ENCODE measurements at regions not wholly inside any gene's neighbourhood (a gene's known extent, or its start where the extent isn't known, plus 50 kb on each side); places are given as distances from the start of the nearest gene placed in this dataset.
A peak's percentile ranks its signal among the peaks of the same experiment; 100 is the strongest.

DNA sequence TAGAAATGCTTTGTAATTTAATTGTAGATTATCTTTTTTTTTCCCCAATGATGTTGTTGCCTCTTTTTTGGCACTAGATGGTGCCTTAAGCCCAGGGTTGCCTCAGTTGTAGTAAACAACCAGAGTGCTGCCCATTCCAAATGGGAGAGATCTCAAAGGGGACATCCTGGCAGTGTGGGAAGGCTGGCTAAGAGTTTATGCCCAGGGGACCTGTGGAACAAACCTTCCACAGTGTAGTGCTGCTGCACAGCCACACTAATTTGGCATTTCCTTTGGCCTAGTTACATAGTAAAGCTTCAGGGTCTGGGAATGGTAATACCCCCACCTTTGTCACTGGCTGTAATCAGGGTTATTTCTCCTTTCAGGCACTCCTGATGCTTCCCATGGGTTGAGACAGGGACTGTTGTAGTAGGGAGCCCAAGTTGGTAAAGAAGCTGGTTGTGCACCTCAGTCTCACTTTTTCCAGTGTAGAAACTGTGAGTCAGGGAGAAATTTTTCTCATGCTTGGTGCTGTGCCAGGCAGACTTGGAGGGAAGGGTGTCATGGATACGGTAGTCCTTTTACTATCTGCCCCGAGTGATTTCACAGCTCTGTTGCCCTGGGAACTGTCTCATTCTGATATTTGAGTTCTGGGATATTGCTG, 177.8 kb upstream of the ECI2 start:
- DNase-seq: no peak

DNA sequence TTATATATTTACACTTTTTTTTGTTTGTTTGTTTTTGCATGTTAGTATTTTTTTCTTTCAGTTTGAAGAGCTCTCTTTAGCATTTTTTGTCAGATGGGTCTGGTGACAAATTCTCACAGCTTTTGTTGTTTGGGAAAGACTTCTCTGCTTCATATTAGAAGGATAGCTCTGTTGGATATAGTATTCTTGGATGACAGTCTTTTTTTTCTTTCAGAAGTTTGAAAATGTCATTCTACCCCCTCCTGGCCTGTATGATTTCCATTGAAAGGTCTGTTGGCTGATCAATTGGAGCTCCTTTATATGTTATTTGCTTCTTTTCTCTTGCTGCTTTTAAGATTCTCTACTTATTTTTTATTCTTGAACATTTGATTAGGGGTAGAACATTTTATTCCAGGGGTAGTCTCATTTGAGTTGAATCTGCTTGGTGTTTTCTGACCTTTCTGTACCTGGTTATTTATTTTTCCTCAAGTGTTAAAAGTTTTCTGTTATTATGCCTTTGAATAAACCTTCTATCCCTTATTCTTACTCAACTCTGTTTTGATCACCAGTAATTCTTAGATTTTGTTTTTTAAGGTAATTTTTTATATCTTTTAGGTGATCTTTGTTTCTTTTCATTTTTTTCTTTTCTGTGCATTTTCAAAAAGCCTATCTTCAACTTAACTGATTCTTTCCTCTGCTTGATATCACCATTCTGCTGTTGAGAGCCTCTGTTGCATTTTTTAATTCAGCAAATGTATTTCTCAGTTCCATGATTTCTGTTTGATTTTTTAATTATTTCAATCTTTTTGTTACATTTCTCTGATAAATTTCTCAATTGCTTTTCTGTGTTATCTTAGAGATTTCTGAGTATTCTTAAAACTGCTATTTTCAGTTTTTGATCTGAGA, 176.8 kb upstream of the ECI2 start:
- no peak for DNase-seq

DNA sequence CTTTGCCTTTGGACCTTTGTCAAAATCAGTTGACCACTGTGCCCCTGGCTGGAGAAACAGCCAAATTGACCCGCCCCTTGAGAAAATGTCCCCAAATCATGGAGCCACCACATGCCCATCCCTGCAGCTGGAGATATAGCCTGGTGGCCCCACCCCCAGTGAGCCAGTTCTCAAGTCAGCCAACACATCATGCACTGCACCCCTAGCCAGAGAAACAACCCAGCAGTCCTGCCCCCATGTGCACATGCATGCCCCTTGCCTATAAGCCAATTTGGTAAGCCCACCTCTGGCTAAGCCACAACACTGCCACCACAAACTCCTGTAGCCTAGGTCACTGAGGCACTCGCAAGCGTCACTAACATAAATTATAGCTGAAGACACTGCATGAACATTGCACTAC, 174.2 kb upstream of the ECI2 start:
- DNase-seq: no peak

DNA sequence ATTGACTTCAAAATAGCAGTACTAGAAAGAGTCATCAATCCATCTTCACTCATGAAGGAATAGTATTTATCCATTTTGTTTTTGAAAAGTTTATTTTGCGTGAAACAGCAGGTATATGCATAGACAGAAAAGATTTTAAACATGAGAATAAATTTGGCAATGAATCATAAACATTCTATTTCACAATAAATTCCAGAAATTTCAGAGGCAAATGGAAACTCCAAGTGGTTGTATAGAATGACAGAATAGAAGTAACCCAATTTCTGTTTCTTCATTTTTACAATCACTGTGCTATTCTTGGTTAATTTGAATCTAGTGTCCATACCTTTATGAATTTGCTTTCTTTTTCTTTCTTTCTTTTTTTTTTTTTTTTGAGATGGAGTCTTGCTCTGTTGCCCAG, 173.0 kb upstream of the ECI2 start:
- no peak for DNase-seq

DNA sequence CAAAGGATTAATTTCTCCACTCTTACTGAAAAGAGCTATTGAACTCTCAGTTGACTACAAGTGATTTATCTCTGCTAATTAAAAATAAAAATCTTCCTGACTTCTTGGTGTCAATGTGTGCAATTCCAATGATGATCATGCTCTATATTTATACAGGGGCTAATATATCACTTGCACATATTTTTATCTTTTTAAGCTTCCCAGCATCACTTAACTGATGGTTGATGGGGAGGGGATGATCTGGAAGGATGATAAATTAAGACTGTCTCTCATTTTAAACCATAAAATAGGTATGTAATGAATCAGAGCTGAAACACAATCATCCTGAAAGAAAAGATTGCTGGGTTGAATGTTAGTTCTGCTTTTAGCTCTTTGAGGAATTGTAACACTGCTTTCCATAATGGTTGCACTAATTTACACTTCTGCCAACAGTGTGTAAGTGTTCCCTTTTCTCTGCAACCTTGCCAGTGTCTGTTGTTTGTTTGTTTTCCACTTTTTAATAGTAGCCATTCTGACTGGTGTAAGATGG, 169.6 kb upstream of the ECI2 start:
- DNase-seq: no peak

DNA sequence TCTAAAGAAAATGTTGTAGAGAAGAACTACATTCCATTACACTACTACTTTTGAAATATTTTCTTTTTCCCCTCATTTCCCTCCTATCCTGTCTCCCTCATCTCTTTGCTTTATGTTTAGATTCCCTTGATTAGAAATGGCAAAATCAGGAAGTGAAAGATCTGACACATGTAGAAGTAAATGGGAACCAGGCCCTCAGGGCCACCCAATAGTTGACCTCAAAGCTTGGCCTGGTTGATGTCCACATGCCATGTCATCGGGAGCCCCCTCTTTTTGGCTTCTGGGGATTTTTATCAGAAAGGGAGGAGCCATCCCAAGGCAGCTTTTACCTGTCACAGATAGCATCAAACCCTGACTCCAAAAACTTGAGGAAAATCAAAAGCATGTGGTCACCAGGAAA, 168.3 kb upstream of the ECI2 start:
- no peak for DNase-seq

DNA sequence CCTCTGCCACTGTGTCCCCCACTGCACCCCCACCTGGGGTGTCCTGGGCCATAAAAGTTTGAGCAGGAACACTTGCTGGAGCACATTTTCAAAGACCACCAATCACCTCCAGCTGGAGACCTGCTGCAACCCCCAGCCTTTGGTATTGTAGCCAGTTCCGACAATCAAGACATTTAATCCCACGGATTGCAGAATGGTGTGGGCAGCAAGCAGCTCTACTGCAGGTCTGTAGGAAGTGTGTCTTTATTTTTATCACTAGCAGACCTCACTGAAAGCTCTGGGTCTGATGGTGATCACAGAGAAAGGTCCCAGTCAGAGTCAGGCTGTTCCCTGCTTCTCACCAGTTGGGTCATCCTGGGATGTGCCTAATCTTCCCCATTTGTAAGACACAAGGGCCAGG, 167.1 kb upstream of the ECI2 start:
- no peak for DNase-seq

DNA sequence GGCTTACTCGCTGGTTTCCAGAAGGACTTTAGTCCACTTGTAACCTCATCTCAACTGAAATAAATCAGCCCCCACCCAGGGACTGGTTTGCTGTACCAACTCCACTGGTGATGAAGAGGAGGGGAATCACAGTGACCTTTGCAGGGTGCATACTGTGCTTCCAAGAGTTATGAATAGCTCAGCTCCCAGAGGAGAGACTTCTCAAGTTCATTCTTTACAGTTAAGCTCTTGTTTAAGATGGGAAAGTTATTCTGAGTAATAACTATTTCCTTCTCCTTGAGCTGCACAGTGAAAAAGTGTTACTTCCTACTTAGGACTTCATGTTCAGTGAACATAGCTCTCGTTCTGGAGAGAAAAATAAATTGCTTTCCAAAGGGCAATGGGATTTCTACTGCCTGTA, 166.5 kb upstream of the ECI2 start:
- DNase-seq: no peak

DNA sequence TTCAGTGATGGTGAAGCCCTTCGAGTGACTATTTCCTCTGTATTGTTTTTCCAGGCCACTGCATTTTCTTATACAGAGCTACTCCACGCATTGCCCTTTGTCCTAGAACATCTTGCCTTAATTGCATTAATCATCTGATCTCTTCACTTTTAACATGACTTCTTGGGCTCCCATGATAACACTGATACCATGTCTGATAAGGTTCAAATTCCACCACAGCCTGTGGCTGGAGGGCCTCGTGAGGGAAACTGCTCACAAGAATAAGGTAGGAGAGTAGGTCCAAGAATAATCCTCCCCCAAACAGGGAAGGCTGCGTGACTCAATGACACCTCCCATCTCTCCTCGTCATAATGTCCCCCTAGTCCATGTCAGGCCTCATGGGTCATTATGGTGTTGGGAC, 165.5 kb upstream of the ECI2 start:
- DNase-seq: no peak

DNA sequence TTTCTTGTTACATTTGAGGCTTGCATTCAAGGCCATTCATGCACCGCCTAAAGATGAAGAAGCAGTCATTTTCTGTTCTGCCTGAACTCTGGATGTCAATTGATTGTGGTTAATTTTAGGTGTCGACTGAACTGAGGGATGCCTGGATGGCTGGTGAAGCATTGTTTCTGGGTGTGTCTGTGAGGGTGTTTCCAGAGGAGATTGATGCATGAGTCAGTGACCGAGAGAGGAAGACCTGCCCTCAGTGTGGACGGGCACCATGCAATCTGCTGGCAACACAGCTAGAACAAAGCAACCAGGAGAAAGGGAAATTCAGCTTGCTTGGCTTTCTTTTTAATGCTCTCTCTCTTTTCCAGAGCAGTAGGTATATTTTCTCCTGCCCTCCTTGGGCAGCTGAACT, 164.1 kb upstream of the ECI2 start:
- no peak for DNase-seq

DNA sequence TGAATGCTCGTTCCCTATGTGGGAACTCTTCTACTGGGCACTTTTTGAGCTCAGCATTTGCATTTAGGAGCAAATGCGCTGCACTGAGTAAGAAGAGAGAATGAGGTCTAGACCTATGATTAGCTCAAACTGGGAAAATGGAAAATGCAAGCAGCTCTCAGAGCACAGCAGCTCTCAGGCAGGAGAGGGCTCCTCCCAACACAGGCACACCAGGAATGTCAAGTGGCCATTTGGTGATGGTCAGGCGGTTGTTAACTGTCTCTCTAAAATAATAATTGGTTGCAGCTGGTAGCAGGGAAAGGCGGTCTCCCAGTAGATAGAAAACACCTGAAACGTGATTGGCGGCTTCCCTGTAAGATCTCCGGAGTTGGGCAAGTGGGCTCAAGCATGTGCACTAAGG, 162.0 kb upstream of the ECI2 start:
- no peak for DNase-seq

DNA sequence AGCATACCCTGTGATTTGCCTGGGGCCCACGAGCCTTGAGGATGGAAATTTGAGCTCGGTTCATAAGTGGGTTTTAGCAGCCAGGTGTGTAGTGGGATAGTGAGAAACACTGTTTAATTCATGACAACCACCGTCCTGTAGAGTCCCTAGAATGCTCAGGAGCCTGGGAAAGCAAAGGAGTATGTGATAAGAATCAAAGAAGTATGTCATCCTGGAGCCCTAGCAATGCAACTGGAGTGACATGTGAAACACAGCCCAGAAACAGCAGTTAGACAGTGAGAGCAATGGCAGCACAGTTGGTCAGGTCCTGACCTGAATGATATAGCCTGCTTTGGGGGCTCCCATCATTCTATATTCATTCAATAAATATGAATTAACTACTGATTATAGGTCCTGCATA, 161.2 kb upstream of the ECI2 start:
- DNase-seq: no peak

DNA sequence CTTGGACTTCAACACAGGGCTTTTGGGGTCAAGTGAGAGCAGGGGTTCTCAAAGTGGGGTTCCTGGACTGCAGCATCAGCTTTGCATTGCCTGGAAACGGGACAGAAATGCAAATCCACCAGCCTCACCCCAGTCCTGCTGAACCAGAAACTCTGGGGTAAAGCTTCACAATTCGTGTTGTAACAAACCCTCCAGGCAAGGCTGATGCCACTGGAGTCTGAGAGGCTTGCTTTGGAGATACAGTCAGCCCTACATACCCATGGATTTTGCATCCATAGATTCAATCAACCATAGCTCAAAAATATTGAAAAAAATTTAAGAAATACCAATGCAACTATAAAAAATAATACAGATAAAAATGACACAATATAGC, 160.4 kb upstream of the ECI2 start:
- DNase-seq: no peak

DNA sequence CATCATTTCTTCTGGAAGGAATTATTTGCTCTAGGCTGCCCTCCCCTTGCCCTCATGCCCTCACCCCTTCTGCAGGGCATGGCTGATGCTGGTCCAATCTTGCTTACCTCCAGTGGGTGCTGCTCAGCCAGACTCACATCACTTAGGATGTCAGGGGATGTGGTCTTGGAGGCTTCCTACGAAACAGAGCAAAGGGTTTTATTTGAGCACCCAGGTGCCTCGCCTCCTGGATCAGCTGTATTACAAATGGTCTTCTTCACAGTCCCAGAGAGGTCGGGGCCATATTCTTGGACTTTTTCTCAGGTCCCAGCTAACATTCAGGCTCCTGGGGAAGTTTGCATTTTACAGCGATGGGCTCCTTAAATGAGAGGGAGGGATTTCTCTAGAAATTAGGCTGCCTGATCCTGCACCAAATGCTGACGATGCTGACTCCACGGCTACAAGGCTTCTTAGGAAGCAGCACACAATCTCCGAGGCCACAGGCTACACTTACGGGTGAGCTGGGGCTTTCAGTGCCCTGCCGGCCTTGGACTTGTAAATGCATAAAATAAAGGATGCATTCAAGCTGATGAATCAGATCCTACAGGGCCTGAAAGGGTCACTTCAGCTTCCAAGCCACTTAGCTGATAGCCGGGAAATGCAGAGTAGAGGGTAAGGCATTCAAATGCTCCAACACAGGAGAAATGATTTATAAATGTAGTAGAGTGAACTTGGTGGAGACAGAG, 159.8 kb upstream of the ECI2 start:
- DNase-seq: no peak

DNA sequence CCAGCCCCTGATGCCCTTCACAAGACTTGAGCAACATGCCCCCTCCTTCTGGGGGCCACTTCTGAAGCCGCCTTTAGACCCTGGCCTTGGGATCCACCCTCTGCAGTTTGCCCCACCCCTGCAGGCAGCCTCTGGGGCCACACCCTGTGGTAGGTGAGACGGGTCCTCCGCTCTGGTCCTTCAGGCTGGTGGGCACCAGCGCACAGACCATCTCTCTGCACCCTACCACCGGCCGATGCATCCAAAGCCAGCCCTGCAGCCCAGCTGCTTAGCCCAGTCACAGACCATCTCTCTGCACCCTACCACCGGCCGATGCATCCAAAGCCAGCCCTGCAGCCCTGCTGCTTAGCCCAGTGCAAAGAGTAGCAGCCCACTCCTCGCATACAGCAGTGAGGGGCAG, 159.3 kb upstream of the ECI2 start:
- DNase-seq: no peak

DNA sequence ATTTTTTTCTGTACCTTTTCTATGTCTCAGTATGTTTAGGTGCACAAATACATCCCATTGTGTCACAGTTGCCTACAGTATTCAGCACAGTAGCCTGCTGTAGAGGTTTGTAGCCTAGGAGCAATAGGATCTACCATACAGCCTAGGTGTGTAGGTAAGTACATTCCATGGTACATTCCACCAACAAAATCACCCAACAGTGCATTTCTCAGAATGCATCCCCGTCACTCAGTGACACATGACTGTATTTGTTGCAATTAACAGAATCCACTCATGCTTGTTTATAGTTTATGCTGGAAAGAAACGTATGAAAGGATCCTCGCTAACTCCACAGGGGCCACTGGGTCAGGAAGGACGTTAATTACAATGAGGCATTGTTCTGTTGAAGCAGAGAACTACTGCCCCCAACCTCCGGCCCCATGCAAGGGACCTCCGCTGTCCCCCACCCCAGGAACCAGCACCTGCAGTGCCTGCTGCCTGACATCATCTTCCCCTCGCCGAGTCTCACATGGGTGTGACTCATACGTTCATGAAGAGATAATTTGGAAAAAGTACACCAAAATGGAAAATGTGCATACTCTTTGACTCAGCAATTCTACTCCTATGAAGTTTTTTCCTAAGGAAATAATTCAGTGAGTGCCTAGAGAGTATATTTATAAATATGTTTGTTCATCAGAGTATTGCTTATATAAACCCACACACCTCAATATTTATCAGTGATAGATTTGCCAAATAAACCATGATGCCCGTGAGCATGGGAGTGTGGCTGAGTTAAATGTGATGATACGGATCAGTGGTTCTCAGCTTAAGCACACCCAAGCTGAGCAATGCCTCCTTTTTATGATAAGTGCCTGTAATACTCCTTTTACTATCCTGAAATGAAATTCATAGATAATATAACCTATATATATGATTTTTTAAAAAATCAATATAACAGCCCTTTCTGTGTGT, 156.4 kb upstream of the ECI2 start:
- no peak for DNase-seq

DNA sequence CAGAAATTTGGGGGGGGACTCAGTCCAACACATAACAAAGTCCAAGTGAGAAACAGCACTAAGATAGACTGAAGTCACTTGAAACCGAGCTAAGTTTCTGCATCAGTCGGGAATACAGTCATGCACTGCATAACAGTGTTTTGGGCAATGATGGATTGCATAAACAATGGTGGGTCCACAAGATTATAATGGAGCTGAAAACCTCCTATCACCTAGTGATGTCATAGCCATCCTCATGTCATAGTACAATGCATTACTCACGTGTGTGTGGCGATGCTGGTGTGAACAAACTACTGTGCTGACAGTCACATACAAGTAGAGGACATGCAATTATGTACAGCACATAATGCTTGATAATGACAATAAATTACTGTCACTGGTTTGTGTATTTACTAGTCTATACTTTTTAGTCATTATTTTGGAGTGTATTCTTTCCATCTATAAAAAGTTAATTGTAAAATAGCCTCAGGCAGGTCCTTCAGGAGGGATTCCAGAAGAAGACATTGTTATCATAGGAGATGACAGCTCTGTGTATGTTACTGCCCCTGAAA, 154.5 kb upstream of the ECI2 start:
- no peak for DNase-seq

DNA sequence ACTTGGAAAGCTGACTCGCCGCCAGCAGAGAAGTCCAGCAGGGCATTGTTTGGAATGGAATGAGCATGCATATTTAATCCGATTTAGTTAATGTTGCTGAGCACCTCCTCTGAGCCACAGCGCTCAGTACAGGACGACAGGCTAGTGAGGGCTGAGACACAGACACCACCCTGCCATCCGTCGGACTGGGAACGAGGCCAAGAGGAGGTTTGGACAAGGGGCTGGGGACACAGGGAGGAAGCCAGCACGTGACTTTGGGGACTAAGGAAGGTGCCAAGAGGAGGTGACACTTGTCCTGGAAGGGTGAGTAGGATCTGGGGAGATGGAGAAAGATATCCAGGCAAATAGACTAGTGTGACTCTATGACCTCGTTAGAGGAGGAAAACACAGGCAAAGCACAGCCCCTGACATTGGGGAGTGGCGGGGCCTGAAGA, 152.5 kb upstream of the ECI2 start:
- DNase-seq: no peak

DNA sequence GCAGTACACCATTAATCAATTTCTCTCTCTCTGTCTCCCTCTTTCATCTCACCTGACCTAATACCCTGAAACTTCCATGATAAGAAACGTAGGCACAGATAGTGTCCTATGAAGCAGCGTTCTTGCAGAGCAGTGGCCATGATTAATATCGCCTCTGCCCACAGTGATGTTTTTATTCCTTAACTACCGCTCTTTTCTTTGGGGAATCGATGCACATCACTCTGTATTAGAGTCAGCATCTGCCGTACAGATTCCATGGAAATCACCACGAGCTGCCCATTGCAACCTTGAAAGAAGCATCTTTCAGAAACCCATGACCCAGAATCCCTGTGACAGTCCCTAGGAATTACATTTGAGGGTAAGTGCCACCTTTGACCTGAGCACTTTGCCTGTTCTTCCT, 152.0 kb upstream of the ECI2 start:
- no peak for DNase-seq

DNA sequence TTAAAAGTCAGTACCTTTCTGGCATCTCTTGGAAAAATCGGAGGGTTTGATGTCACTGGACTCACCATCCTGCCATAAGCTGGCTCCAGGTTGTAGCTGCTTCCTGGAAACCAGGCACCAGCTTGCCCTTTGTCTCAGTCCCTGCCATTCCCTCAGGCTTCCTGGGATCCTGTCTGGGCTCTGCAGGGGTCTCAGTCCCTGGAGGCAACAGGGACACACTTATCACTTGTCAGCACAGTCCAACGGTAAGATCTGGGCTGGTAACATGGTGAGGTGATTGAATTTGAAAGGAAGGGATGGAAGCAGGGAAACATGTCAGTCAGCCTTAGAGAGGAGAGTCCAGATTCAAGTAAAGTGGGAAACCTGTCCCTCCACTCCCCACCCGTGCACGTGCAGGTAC, 147.6 kb upstream of the ECI2 start:
- no peak for DNase-seq

DNA sequence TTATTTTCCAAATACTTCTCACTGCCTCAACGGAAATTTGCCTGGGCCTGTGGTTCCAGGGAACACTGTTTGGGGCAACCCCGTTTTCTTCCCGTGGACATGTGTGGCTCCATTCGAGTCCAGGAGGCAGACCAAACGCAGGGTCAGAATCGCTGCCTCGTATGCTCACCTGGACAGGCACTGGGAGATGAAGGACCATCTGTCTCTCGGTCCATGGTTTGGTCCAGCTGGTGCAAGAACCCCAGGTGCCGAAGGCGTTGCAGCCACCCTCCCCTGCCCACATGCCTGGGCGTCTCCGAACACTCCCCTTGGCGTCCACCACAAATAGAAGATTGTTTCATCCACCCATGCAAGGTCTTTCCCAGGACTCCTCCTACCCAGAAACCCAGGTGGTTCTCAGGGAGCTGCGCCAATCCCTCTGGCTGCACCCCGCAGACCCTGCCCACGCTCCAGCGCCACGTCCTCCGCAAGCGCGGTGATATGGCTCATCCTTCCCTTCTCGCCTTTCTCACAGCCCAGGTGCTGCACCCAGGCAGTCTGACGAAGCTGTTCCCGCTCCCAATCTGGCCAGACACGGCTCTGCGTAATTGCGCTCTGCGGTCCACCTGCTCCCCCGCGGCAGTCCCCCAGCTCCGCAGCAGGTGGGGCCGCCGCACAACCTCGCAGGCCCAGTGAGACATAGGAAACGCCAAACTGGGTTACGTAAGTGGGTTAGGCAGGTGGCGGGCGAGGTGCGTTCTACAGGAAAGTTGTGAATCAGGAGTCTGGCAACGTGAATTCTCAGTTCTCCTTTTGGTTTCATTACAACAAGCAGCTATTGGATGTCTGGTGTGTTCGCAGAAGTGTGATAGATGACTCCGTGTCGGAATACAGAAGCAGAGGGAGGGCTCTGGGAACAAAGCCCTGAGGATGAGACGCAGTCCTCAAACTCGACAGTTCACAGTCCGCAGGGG, 146.2 kb upstream of the ECI2 start:
- DNase-seq: peak; percentile 22

All from activated naive CD4-positive, alpha-beta T cell treated with anti-CD3 and anti-CD28 coated beads, Interleukin-2, amount 50 U/mL, for 16 hours (primary cell).